ENCODE measurements at regions not wholly inside any gene's neighbourhood (a gene's known extent, or its start where the extent isn't known, plus 50 kb on each side); places are given as distances from the start of the nearest gene placed in this dataset.

- no peak for TF ChIP-seq EZH2 (IDR thresholded peaks at IDR 0.05; ENCODE audit: borderline replicate concordance)
- TF ChIP-seq CTCF (IDR thresholded peaks at IDR 0.05; ENCODE audit: poor library complexity): no peak
- TF ChIP-seq EZH2phosphoT487 (IDR thresholded peaks at IDR 0.05; ENCODE audit: low read depth, severe bottlenecking, unreplicated experiment): no peak
Measured at GRCh38 chr7:22932896-22933295, 81.0 kb downstream of the HYCC1 start.
